ENCODE measurements at regions not wholly inside any gene's neighbourhood (a gene's known extent, or its start where the extent isn't known, plus 50 kb on each side); places are given as distances from the start of the nearest gene placed in this dataset.
A peak's percentile ranks its signal among the peaks of the same experiment; 100 is the strongest.

DNA sequence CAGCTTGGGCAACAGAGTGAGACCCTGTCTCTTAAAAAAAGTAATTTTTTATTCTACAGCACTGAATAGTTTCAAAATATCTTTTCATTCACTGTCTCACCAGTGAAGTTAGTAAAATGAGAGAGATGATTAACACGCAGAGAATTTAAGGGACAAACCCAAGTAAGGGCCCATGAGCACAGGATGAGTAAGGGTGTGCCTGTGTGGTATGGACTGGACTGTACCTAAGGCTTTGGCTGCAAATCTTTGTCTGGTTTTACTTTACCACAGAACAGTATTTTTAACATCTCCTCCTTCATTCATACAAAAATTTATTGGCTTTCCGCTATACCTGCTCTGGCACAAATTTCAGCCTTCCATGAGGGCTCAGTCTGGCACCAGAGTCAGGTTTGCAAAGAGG, 433.3 kb downstream of the UTRN start:
- Mint-ChIP-seq H3K27ac (no peak overlapping the region), H3K36me3 (ENCODE audit: low read depth) (peaks cover 12% of the 10 kb centered on the region), H3K4me1 (ENCODE audit: low read depth) (peaks cover 50% of the 10 kb centered on the region), H3K4me3 (no peak overlapping the region), H3K9me3 (peaks cover 2% of the 10 kb centered on the region), H3K27me3 (no peaks in the 10 kb centered on the region)
- DNase-seq (no peak), ATAC-seq (peak; percentile 56)
- POLR2A ChIA-PET: no interaction called here
- intact Hi-C loops (cut with micrococcal nuclease): no loop called here
- TF ChIP-seq, protein P1, sequence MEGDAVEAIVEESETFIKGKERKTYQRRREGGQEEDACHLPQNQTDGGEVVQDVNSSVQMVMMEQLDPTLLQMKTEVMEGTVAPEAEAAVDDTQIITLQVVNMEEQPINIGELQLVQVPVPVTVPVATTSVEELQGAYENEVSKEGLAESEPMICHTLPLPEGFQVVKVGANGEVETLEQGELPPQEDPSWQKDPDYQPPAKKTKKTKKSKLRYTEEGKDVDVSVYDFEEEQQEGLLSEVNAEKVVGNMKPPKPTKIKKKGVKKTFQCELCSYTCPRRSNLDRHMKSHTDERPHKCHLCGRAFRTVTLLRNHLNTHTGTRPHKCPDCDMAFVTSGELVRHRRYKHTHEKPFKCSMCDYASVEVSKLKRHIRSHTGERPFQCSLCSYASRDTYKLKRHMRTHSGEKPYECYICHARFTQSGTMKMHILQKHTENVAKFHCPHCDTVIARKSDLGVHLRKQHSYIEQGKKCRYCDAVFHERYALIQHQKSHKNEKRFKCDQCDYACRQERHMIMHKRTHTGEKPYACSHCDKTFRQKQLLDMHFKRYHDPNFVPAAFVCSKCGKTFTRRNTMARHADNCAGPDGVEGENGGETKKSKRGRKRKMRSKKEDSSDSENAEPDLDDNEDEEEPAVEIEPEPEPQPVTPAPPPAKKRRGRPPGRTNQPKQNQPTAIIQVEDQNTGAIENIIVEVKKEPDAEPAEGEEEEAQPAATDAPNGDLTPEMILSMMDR (IDR thresholded peaks at IDR 0.05): no peak
- CTCF ChIA-PET: no interaction called here

DNA sequence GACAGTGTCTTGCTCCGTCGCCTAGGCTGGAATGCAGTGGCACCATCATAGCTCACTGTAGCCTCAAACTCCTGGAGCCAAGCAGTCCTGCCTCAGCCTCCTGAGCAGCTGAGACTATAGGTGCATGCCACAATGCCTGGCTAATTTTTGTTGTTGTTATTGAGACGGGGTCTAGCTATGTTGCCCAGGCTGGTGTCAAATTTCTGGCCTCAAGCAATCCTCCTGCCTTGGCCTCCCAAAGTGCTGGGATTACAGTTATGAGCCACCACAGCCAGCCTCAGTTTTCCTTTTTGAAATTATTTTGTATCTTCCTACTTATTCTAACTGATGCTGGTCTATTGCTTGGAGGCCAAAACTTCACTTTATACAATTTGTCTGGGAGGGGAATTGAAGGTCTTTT, 436.1 kb downstream of the UTRN start:
- POLR2A ChIA-PET: no interaction called here
- TF ChIP-seq, protein P1 (IDR thresholded peaks at IDR 0.05): no peak

DNA sequence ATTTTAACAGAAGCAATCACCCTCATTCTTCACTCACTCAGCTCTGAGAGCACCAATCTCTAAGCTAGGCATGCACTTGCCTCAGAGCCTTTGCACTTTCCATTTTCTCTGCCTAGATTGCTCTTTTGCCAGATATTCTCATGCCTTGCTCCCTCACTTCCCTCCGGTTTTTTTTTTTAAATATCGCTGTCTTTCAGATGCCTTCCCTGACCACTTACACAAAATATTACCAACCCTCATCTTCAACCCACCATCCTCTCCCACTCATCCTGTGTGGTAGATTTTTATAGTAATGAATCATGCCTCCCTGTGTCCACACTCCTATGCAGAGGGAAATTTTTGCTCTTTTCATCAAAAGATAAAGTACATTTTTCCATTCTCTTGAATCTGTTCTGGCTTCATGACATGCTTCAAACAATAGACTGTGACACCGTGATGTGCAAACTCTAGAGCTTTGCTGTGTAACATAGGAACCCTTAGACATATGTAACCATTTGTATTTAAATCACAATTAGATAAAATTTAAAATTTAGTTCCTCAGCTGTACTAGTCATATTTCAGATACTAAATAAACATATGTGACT, 437.1 kb downstream of the UTRN start:
- Mint-ChIP-seq H3K4me1 (ENCODE audit: low read depth) (peaks cover 63% of the 10 kb centered on the region), H3K36me3 (ENCODE audit: low read depth) (peaks cover 20% of the 10 kb centered on the region), H3K9me3 (peaks cover 6% of the 10 kb centered on the region), H3K4me3 (no peak overlapping the region), H3K27ac (peak overlapping the region; percentile 49), H3K27me3 (no peaks in the 10 kb centered on the region)
- intact Hi-C loops (cut with micrococcal nuclease): no loop called here
- ChIA-PET POLR2A (interaction anchor here (1.0 kb wide), 1 partner anchor 13 kb away, joined by 4 read pairs; no protein-coding TSS in a partner anchor), CTCF (interaction anchor here (1.5 kb wide), 1 partner anchor 137 kb away, joined by 5 read pairs; no protein-coding TSS in a partner anchor)
- ATAC-seq (peak; percentile 9), DNase-seq (no peak)
- TF ChIP-seq, protein P1 (IDR thresholded peaks at IDR 0.05): no peak

More for the DNA sequence above, 436.1 kb downstream of the UTRN start:
- intact Hi-C loops (cut with micrococcal nuclease): no loop called here
- ATAC-seq: no peak
- peaks cover 52% of the 10 kb centered on the region for H3K4me1 Mint-ChIP-seq (ENCODE audit: low read depth)
- H3K4me3 Mint-ChIP-seq: no peak overlapping the region
- H3K27me3 Mint-ChIP-seq: no peaks in the 10 kb centered on the region
- peaks cover 21% of the 10 kb centered on the region for H3K36me3 Mint-ChIP-seq (ENCODE audit: low read depth)
- CTCF ChIA-PET: interaction anchor here (1.2 to 1.5 kb wide), 2 partner anchors 135 to 136 kb away, joined by 3 to 5 read pairs; no protein-coding TSS in a partner anchor
- no peak for DNase-seq
- peaks cover 6% of the 10 kb centered on the region for H3K9me3 Mint-ChIP-seq
- no peak overlapping the region for H3K27ac Mint-ChIP-seq

DNA sequence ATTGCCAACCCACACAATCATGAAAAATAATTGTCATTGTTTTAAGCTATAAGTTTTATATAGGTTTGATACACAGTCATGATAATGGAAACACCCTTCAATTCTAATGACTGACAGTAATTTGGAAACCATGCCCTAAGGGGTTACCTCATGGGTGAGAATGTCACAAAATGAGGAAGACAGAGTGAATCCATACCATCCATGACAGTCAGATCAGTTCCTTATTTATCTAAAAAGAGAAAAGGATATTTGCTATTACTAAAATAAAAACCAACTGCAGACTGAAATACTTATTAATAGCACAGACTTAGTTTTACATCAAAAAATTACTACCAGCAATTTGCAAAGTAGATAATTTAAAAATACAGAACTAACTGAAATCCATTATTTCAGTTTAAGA, 437.8 kb downstream of the UTRN start:
- no peak overlapping the region for H3K27ac Mint-ChIP-seq
- ChIA-PET CTCF (interaction anchor here (1.1 to 1.5 kb wide), 2 partner anchors 138 kb away, joined by 3 to 5 read pairs; no protein-coding TSS in a partner anchor), POLR2A (no interaction called here)
- peaks cover 63% of the 10 kb centered on the region for H3K4me1 Mint-ChIP-seq (ENCODE audit: low read depth)
- peaks cover 6% of the 10 kb centered on the region for H3K9me3 Mint-ChIP-seq
- DNase-seq: no peak
- intact Hi-C loops (cut with micrococcal nuclease): no loop called here
- no peak for ATAC-seq
- TF ChIP-seq, protein P1 (IDR thresholded peaks at IDR 0.05): no peak
- H3K36me3 Mint-ChIP-seq (ENCODE audit: low read depth): peaks cover 20% of the 10 kb centered on the region
- no peaks in the 10 kb centered on the region for H3K27me3 Mint-ChIP-seq
- no peak overlapping the region for H3K4me3 Mint-ChIP-seq

DNA sequence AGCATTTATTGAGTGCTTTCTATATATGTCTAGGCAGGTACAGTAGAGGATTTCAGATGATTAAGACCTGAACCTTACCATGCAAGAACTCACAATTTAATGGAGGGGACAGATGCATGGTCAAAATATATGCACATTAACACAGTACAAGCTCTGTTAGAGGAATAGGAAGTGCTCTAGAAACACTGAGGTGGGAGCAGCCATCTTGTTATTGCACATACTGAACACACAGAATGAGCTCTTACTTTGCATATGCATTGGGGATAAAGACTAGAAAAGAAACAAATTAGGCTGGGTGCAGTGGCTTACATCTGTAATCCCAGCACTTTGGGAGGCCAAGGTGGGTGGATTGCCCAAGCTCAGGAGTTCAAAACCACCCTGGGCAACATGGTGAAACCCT, 438.3 kb downstream of the UTRN start:
- Mint-ChIP-seq H3K27ac (no peak overlapping the region), H3K27me3 (no peaks in the 10 kb centered on the region), H3K36me3 (ENCODE audit: low read depth) (peaks cover 20% of the 10 kb centered on the region), H3K4me3 (no peak overlapping the region), H3K4me1 (ENCODE audit: low read depth) (peaks cover 63% of the 10 kb centered on the region), H3K9me3 (peaks cover 6% of the 10 kb centered on the region)
- ChIA-PET CTCF (interaction anchor here (1.1 kb wide), 1 partner anchor 139 kb away, joined by 3 read pairs; no protein-coding TSS in a partner anchor), POLR2A (no interaction called here)
- DNase-seq (no peak), ATAC-seq (no peak)
- TF ChIP-seq, protein P1 (IDR thresholded peaks at IDR 0.05): no peak
- intact Hi-C loops (cut with micrococcal nuclease): no loop called here
